Transverse colon (tissue), 4 donors: ENCODE measurements at regions not wholly inside any gene's neighbourhood (a gene's known extent, or its start where the extent isn't known, plus 50 kb on each side); places are given as distances from the start of the nearest gene placed in this dataset.

Experiments
- DNase-seq: peaks from one replicate; pipeline ENCODE4 v3.0.0-alpha.2; 2019
- H3K27ac ChIP-seq, 4 donors: fragments of 200-600 bp; sonication (generic); 2 replicates each; pipeline ENCODE4 v1.5.1; 2016 to 2018; ENCODE audit warnings: inconsistent platforms in 4 of 4
- H3K27me3 ChIP-seq: fragments of 200-600 bp; sonication (generic); 2 replicates; pipeline ENCODE4 v1.5.1; 2017; ENCODE audit warnings: inconsistent platforms
- H3K36me3 ChIP-seq, 4 donors: fragments of 200-600 bp; sonication (generic); 2 replicates each; pipeline ENCODE4 v1.5.1; 2017 to 2019; ENCODE audit warnings: inconsistent platforms in 4 of 4
- H3K4me1 ChIP-seq, 4 donors: fragments of 200-600 bp; sonication (generic); 2 replicates each; pipeline ENCODE4 v1.5.1; 2017 to 2020; ENCODE audit warnings: inconsistent platforms in 4 of 4
- H3K4me3 ChIP-seq, 4 donors: fragments of 200-600 bp; sonication (generic); 1 replicate in 1 of 4; 2 replicates in 3 of 4; pipeline versions ENCODE4 v1.5.1 to v1.6.1; 2017 to 2019; ENCODE audit warnings: inconsistent platforms in 4 of 4
- H3K9me3 ChIP-seq, 2 donors: fragments of 200-600 bp; sonication (generic); 2 replicates each; pipeline ENCODE4 v1.5.1; 2017 to 2019; ENCODE audit warnings: inconsistent platforms in 2 of 2
- EP300 ChIP-seq: sonication (generic); formaldehyde crosslinking; IDR thresholded peaks from one replicate; pipeline ENCODE4 v1.6.1; 2017; ENCODE audit warnings: antibody characterized with exemption, low read depth
- POLR2A ChIP-seq: fragments of 450-650 bp; IDR thresholded peaks from one replicate; pipeline ENCODE4 v1.6.1; 2016; ENCODE audit warnings: antibody characterized with exemption, mild to moderate bottlenecking, moderate library complexity
- POLR2AphosphoS5 ChIP-seq, 3 donors: sonication (generic); formaldehyde crosslinking; IDR thresholded peaks; one replicate each; pipeline ENCODE4 v1.6.1; 2016; ENCODE audit warnings: antibody characterized with exemption in 3 of 3
- WGBS, 2 donors: methylation state at CpG; one replicate each; pipeline ENCODE4 v1.1.5; 2018; ENCODE audit warnings: low coverage in 1 of 2; 5-methylcytosine and 5-hydroxymethylcytosine counted together
- in situ Hi-C, 4 donors: fragments of 200-750 bp; cut with MboI; loops; one replicate each; pipeline versions ENCODE4 v1.15.0 to v1.15.1; 2017; ENCODE audit warnings: low sequenced_read_pairs in 3 of 4, low pct_ligation_motif_present in 1 of 4, low pct_unique_long_range_greater_than_20kb in 1 of 4
- intact Hi-C: fragments of 100-400 bp; cut with DNase I; formaldehyde crosslinking; loops from one replicate; pipeline ENCODE4 v1.15.1; 2023; ENCODE audit warnings: low total_unique reads
- TF ChIP-seq, protein P1 (sequence below), 5 experiments: fragments of 200-600 bp in 3 of 5; fragments of 450-650 bp in 2 of 5; sonication (generic) in 3 of 5; IDR thresholded peaks; 1 replicate in 2 of 5; 2 replicates in 3 of 5; pipeline ENCODE4 v1.5.1; 2016 to 2017; ENCODE audit warnings: antibody characterized with exemption in 5 of 5, inconsistent platforms in 3 of 5, mild to moderate bottlenecking in 2 of 5, moderate library complexity in 1 of 5

DNA sequence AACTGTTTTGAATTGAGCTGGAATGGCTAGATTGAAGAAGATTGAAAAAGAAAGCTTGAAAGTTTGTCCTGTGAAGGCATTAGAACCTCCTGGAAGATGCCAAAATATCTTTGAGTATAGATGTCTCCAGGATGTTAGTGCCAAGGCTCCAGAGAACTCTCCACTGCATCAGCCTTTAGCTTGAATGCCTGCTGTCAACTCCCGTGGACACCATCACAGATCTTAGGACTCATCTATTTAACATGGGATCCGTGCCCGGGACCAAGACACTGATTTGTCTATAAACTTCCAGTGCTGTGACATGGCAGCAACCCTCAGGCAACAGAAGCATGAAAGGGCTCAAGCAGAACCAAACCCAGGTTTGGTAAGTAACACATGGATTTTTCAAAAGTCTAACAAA is 670.9 kb upstream of the ST8SIA4 start:
- no peaks in the 10 kb centered on the region for H3K4me1 ChIP-seq
- no peaks in the 10 kb centered on the region for H3K9me3 ChIP-seq
- no peak overlapping the region for H3K27ac ChIP-seq
- in situ Hi-C loops (no loop called here), intact Hi-C loops (no loop called here)
- TF ChIP-seq EP300, result no peak
- TF ChIP-seq POLR2A, result no peak
- no peak for TF ChIP-seq POLR2AphosphoS5 (IDR thresholded peaks at IDR 0.05)
- TF ChIP-seq, protein P1, sequence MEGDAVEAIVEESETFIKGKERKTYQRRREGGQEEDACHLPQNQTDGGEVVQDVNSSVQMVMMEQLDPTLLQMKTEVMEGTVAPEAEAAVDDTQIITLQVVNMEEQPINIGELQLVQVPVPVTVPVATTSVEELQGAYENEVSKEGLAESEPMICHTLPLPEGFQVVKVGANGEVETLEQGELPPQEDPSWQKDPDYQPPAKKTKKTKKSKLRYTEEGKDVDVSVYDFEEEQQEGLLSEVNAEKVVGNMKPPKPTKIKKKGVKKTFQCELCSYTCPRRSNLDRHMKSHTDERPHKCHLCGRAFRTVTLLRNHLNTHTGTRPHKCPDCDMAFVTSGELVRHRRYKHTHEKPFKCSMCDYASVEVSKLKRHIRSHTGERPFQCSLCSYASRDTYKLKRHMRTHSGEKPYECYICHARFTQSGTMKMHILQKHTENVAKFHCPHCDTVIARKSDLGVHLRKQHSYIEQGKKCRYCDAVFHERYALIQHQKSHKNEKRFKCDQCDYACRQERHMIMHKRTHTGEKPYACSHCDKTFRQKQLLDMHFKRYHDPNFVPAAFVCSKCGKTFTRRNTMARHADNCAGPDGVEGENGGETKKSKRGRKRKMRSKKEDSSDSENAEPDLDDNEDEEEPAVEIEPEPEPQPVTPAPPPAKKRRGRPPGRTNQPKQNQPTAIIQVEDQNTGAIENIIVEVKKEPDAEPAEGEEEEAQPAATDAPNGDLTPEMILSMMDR (IDR thresholded peaks at IDR 0.05), result no peak
- WGBS, 2 donors, result 82% methylated on average over 3 of the region's 3 CpGs; no CpG with 5 or more reads in 1 of the 2 donors
- H3K27me3 ChIP-seq, result no peaks in the 10 kb centered on the region
- no peak for DNase-seq
- H3K36me3 ChIP-seq, result no peaks in the 10 kb centered on the region
- no peak overlapping the region for H3K4me3 ChIP-seq

GRCh38 chr5:101561018-101561417 is 657.9 kb upstream of the ST8SIA4 start:
- WGBS, 2 donors, result 65 to 84% methylated on average over 3 of the region's 3 CpGs
- Histone ChIP-seq H3K27me3 (no peaks in the 10 kb centered on the region), H3K27ac (no peak overlapping the region), H3K9me3 (no peaks in the 10 kb centered on the region), H3K4me1 (no peaks in the 10 kb centered on the region), H3K36me3 (no peaks in the 10 kb centered on the region), H3K4me3 (no peak overlapping the region)
- no peak for DNase-seq
- in situ Hi-C loops (no loop called here), intact Hi-C loops (no loop called here)
- TF ChIP-seq POLR2A, result no peak
- no peak for TF ChIP-seq EP300
- no peak for TF ChIP-seq POLR2AphosphoS5 (IDR thresholded peaks at IDR 0.05)
- TF ChIP-seq, protein P1 (IDR thresholded peaks at IDR 0.05), result no peak

- Histone ChIP-seq H3K27ac (no peak overlapping the region), H3K9me3 (no peaks in the 10 kb centered on the region), H3K27me3 (no peaks in the 10 kb centered on the region), H3K4me3 (no peak overlapping the region), H3K36me3 (no peaks in the 10 kb centered on the region), H3K4me1 (no peaks in the 10 kb centered on the region)
- intact Hi-C loops, result no loop called here
- DNase-seq, result no peak
- in situ Hi-C loops, result no loop called here
- TF ChIP-seq, protein P1 (IDR thresholded peaks at IDR 0.05), result no peak
- TF ChIP-seq POLR2AphosphoS5 (IDR thresholded peaks at IDR 0.05) (no peak), POLR2A (no peak), EP300 (no peak)
- 78 to 82% methylated on average over 1 of the region's 1 CpG for WGBS, 2 donors
These were observed 640.7 kb upstream of the ST8SIA4 start for GRCh38 chr5:101543780-101544179.

- Histone ChIP-seq H3K4me3 (no peak overlapping the region), H3K27me3 (no peaks in the 10 kb centered on the region), H3K4me1 (no peaks in the 10 kb centered on the region), H3K9me3 (no peaks in the 10 kb centered on the region), H3K36me3 (no peaks in the 10 kb centered on the region), H3K27ac (no peak overlapping the region)
- no peak for DNase-seq
- TF ChIP-seq, protein P1 (IDR thresholded peaks at IDR 0.05), result no peak
- TF ChIP-seq POLR2AphosphoS5 (IDR thresholded peaks at IDR 0.05), result no peak
- TF ChIP-seq POLR2A, result no peak
- no peak for TF ChIP-seq EP300
- WGBS, 2 donors, result 60 to 63% methylated on average over 3 of the region's 3 CpGs
- in situ Hi-C loops (no loop called here), intact Hi-C loops (no loop called here)
These were observed 636.2 kb upstream of the ST8SIA4 start for GRCh38 chr5:101539315-101539714.
